ENCODE measurements at regions not wholly inside any gene's neighbourhood (a gene's known extent, or its start where the extent isn't known, plus 50 kb on each side); places are given as distances from the start of the nearest gene placed in this dataset.

- CTCF ChIA-PET, result no interaction called here
- Mint-ChIP-seq H3K27ac (ENCODE audit: unreplicated experiment) (no peak overlapping the region), H3K4me1 (ENCODE audit: low read depth, unreplicated experiment) (peaks cover 15% of the 10 kb centered on the region), H3K9me3 (ENCODE audit: unreplicated experiment) (no peaks in the 10 kb centered on the region), H3K36me3 (ENCODE audit: insufficient read depth, unreplicated experiment) (no peaks in the 10 kb centered on the region), H3K4me3 (ENCODE audit: unreplicated experiment) (no peak overlapping the region), H3K27me3 (ENCODE audit: insufficient read depth, unreplicated experiment) (no peaks in the 10 kb centered on the region)
- Histone ChIP-seq H3K36me3 (ENCODE audit: control insufficient read depth, insufficient read depth, low read length) (no peaks in the 10 kb centered on the region), H3K9me3 (no peaks in the 10 kb centered on the region), H3K4me1 (peaks cover 10% of the 10 kb centered on the region), H3K4me3 (ENCODE audit: low read depth, low read length) (no peak overlapping the region), H3K27me3 (replicated peaks; ENCODE audit: control insufficient read depth, insufficient read depth, low read length) (no peaks in the 10 kb centered on the region)
- BruUV-seq (replicated peaks), result no TSS peak
- intact Hi-C loops (cut with micrococcal nuclease; ENCODE audit: unreplicated experiment), result no loop called here
- DNase-seq, result no peak
- POLR2A ChIA-PET, result no interaction called here
- no peak for TF ChIP-seq CTCF (IDR thresholded peaks at IDR 0.05; ENCODE audit: insufficient read depth in 1 of 2, low read depth in 1 of 2, low read length in 1 of 2, severe bottlenecking in 1 of 2, unreplicated experiment in 1 of 2)
These were observed 698.5 kb downstream of the KCNA4 start for GRCh38 chr11:29318134-29318845.

DNA sequence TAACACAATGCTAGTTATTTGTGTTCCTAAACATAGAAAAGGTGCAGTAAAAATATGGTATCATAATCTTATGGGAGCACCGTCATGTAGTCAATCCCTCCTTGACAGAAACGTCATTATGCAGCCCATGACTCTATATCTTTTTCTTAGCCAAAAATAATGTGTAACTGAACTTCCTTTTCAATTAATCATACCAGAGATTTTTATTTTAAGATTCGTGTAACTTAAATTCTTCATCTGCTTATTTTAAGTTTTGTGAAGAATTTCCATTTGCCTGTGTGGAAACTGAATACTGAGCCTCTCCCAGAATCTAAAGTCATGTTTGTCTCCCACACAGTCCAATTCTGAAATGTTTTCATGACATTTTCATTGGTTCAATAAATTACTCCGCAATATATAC, 699.1 kb downstream of the KCNA4 start:
- ChIA-PET CTCF (no interaction called here), POLR2A (no interaction called here)
- Mint-ChIP-seq H3K27me3 (ENCODE audit: insufficient read depth, unreplicated experiment) (no peaks in the 10 kb centered on the region), H3K36me3 (ENCODE audit: insufficient read depth, unreplicated experiment) (no peaks in the 10 kb centered on the region), H3K27ac (ENCODE audit: unreplicated experiment) (no peak overlapping the region), H3K4me1 (ENCODE audit: low read depth, unreplicated experiment) (peaks cover 15% of the 10 kb centered on the region), H3K4me3 (ENCODE audit: unreplicated experiment) (no peak overlapping the region), H3K9me3 (ENCODE audit: unreplicated experiment) (no peaks in the 10 kb centered on the region)
- Histone ChIP-seq H3K9me3 (no peaks in the 10 kb centered on the region), H3K4me1 (peaks cover 10% of the 10 kb centered on the region), H3K36me3 (ENCODE audit: control insufficient read depth, insufficient read depth, low read length) (no peaks in the 10 kb centered on the region), H3K4me3 (ENCODE audit: low read depth, low read length) (no peak overlapping the region), H3K27me3 (replicated peaks; ENCODE audit: control insufficient read depth, insufficient read depth, low read length) (no peaks in the 10 kb centered on the region)
- BruUV-seq (replicated peaks), result no TSS peak
- intact Hi-C loops (cut with micrococcal nuclease; ENCODE audit: unreplicated experiment), result no loop called here
- no peak for DNase-seq
- TF ChIP-seq CTCF (IDR thresholded peaks at IDR 0.05; ENCODE audit: insufficient read depth in 1 of 2, low read depth in 1 of 2, low read length in 1 of 2, severe bottlenecking in 1 of 2, unreplicated experiment in 1 of 2), result no peak

DNA sequence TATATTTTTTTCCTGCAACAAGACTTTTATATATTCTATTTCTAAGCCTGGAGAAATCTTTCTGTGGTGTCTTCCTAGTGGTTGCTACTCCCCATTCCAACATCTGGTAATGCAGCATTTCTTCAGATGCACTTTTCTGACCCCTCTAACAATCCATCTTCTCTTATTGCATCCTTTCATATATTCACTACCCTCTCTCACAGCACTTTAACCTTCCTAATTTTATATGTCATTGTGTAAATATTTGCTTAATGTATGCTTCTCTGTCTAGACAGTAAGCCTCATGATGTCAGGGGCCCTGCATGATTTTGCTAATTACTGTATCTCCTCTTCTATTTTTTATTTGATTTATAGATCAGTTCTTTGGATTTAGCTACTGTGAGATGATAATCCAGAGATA, 701.6 kb downstream of the KCNA4 start:
- H3K36me3 Mint-ChIP-seq (ENCODE audit: insufficient read depth, unreplicated experiment), result no peaks in the 10 kb centered on the region
- Histone ChIP-seq H3K9me3 (no peaks in the 10 kb centered on the region), H3K4me3 (ENCODE audit: low read depth, low read length) (no peak overlapping the region), H3K27me3 (replicated peaks; ENCODE audit: control insufficient read depth, insufficient read depth, low read length) (no peaks in the 10 kb centered on the region), H3K4me1 (no peaks in the 10 kb centered on the region), H3K36me3 (ENCODE audit: control insufficient read depth, insufficient read depth, low read length) (no peaks in the 10 kb centered on the region)
- H3K27ac Mint-ChIP-seq (ENCODE audit: unreplicated experiment), result no peak overlapping the region
- ChIA-PET CTCF (no interaction called here), POLR2A (no interaction called here)
- H3K9me3 Mint-ChIP-seq (ENCODE audit: unreplicated experiment), result no peaks in the 10 kb centered on the region
- no peaks in the 10 kb centered on the region for H3K27me3 Mint-ChIP-seq (ENCODE audit: insufficient read depth, unreplicated experiment)
- H3K4me3 Mint-ChIP-seq (ENCODE audit: unreplicated experiment), result no peak overlapping the region
- BruUV-seq (replicated peaks), result no TSS peak
- no peak for TF ChIP-seq CTCF (IDR thresholded peaks at IDR 0.05; ENCODE audit: insufficient read depth in 1 of 2, low read depth in 1 of 2, low read length in 1 of 2, severe bottlenecking in 1 of 2, unreplicated experiment in 1 of 2)
- H3K4me1 Mint-ChIP-seq (ENCODE audit: low read depth, unreplicated experiment), result peaks cover 7% of the 10 kb centered on the region
- no peak for DNase-seq
- intact Hi-C loops (cut with micrococcal nuclease; ENCODE audit: unreplicated experiment), result no loop called here

Data from Caco-2 (cell line).